GM23248 (cell line): ENCODE measurements at regions not wholly inside any gene's neighbourhood (a gene's known extent, or its start where the extent isn't known, plus 50 kb on each side); places are given as distances from the start of the nearest gene placed in this dataset.

Experiments used
- EZH2 ChIP-seq: fragments of 200-600 bp; sonication (generic); IDR thresholded peaks from 2 replicates; pipeline ENCODE4 v1.6.1; 2018; ENCODE audit warnings: antibody characterized with exemption, mild to moderate bottlenecking; ENCODE audit not compliant: insufficient read depth, poor library complexity, severe bottlenecking
- EZH2phosphoT487 ChIP-seq: fragments of 200-600 bp; sonication (generic); IDR thresholded peaks from 2 replicates; pipeline ENCODE4 v1.6.1; 2018; ENCODE audit warnings: antibody characterized with exemption, moderate library complexity, mild to moderate bottlenecking, low read depth; ENCODE audit not compliant: insufficient read depth

DNA sequence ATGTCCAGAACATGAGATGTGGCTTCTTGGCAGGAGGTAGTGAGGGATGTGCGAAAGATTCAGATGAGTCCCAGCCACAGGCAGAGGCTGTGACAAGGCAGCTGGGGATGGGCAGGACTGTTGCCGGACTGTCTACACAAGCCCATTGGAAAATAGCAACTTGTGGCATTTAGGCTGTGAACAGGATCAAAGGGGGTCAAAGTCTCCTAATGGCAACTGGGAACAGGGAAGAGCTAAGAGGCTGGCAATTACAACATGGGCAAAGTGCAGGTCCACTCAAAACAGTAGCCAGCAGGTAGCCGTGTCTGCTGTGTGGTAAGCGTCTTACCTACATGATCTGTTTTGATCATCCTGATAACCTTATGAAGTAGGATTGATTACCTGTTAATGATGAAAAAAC lies 254.2 kb upstream of the ZNF32 start:
- TF ChIP-seq EZH2: no peak
- no peak for TF ChIP-seq EZH2phosphoT487
